H1 (cell line): ENCODE measurements at regions not wholly inside any gene's neighbourhood (a gene's known extent, or its start where the extent isn't known, plus 50 kb on each side); places are given as distances from the start of the nearest gene placed in this dataset.

ENCODE experiments used
- EZH2 ChIP-seq: fragments of 200-600 bp; sonication (generic); IDR thresholded peaks from 2 replicates; pipeline ENCODE4 v1.7.1; 2012; ENCODE audit warnings: low read depth, mild to moderate bottlenecking, moderate library complexity, low read length, inconsistent platforms; ENCODE audit not compliant: severe bottlenecking
- GABPA ChIP-seq: IDR thresholded peaks from 2 replicates; pipeline ENCODE4 v1.6.1; 2011; ENCODE audit warnings: mild to moderate bottlenecking, low read length, moderate library complexity, borderline replicate concordance; ENCODE audit not compliant: insufficient read depth
- JUND ChIP-seq: IDR thresholded peaks from 2 replicates; pipeline ENCODE4 v1.6.1; 2011; ENCODE audit warnings: mild to moderate bottlenecking, improper control_type of control experiment, low read length
- POLR2AphosphoS5 ChIP-seq: IDR thresholded peaks from 2 replicates; pipeline ENCODE4 v1.6.1; 2011; ENCODE audit warnings: low read depth, low read length
- TF ChIP-seq, protein P1 (sequence below), 3 experiments: IDR thresholded peaks; 1 replicate in 2 of 3; 2 replicates in 1 of 3; pipeline versions ENCODE4 v1.5.1 to v1.6.1; 2011; ENCODE audit warnings: low read length in 3 of 3, mild to moderate bottlenecking in 3 of 3, inconsistent platforms in 2 of 3, low read depth in 1 of 3, moderate library complexity in 1 of 3; ENCODE audit not compliant: insufficient read depth in 1 of 3; ENCODE audit errors: control extremely low read depth in 1 of 3

DNA sequence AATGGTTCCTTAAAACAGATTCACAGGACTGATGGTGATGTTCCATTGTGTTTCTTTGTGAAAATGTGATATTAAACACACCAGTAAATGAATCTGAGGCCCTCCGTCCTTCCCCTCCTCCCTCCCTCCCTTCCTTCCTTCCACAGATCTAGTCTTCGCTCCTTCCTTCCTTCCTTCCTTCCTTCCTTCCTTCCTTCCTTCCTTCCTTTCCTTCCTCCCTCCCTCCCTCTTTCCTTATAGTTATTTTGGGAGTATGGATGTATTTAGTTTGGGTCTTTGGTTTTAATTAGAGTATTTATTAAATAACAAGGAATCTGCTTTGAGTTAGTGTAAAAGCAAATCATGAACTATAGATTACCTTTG lies 410.8 kb downstream of the PCNX1 start:
- TF ChIP-seq POLR2AphosphoS5: no peak
- no peak for TF ChIP-seq GABPA
- TF ChIP-seq, protein P1, sequence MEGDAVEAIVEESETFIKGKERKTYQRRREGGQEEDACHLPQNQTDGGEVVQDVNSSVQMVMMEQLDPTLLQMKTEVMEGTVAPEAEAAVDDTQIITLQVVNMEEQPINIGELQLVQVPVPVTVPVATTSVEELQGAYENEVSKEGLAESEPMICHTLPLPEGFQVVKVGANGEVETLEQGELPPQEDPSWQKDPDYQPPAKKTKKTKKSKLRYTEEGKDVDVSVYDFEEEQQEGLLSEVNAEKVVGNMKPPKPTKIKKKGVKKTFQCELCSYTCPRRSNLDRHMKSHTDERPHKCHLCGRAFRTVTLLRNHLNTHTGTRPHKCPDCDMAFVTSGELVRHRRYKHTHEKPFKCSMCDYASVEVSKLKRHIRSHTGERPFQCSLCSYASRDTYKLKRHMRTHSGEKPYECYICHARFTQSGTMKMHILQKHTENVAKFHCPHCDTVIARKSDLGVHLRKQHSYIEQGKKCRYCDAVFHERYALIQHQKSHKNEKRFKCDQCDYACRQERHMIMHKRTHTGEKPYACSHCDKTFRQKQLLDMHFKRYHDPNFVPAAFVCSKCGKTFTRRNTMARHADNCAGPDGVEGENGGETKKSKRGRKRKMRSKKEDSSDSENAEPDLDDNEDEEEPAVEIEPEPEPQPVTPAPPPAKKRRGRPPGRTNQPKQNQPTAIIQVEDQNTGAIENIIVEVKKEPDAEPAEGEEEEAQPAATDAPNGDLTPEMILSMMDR (IDR thresholded peaks at IDR 0.05; ENCODE audit: control extremely low read depth in 1 of 3, insufficient read depth in 1 of 3, low read depth in 1 of 3, low read length in 3 of 3): no peak
- TF ChIP-seq JUND: no peak
- TF ChIP-seq EZH2: no peak
